GM23248 (cell line): ENCODE measurements at regions not wholly inside any gene's neighbourhood (a gene's known extent, or its start where the extent isn't known, plus 50 kb on each side); places are given as distances from the start of the nearest gene placed in this dataset.

Source experiments
- DNase-seq: peaks from one replicate; pipeline ENCODE4 v3.0.0-alpha.2; 2015
- H2AFZ ChIP-seq: fragments of 200-600 bp; sonication (generic); 2 replicates; pipeline ENCODE4 v1.6.1; 2016; ENCODE audit warnings: antibody characterized with exemption
- H3F3A ChIP-seq: fragments of 200-600 bp; sonication (generic); 2 replicates; pipeline ENCODE4 v1.6.1; 2016; ENCODE audit warnings: mild to moderate bottlenecking, antibody characterized with exemption, mixed run types; ENCODE audit not compliant: insufficient read depth
- H3K27ac ChIP-seq: fragments of 200-600 bp; sonication (generic); 2 replicates; pipeline ENCODE4 v1.5.1; 2016; ENCODE audit warnings: mild to moderate bottlenecking
- H3K27me3 ChIP-seq: fragments of 200-600 bp; sonication (generic); replicated peaks from 2 replicates; pipeline ENCODE4 v1.6.1; 2016; ENCODE audit warnings: mild to moderate bottlenecking; ENCODE audit not compliant: insufficient read depth
- H3K36me3 ChIP-seq: fragments of 200-600 bp; sonication (generic); 2 replicates; pipeline ENCODE4 v1.6.1; 2016; ENCODE audit warnings: low read depth, mild to moderate bottlenecking
- H3K4me1 ChIP-seq: fragments of 200-600 bp; sonication (generic); 2 replicates; pipeline ENCODE4 v1.6.1; 2016; ENCODE audit warnings: mild to moderate bottlenecking; ENCODE audit not compliant: insufficient read depth
- H3K4me2 ChIP-seq: fragments of 200-600 bp; sonication (generic); one replicate; pipeline ENCODE4 v1.6.1; 2016; ENCODE audit warnings: mild to moderate bottlenecking; ENCODE audit not compliant: unreplicated experiment
- H3K4me3 ChIP-seq: fragments of 200-600 bp; sonication (generic); 2 replicates; pipeline ENCODE4 v1.5.1; 2016; ENCODE audit warnings: mild to moderate bottlenecking
- H3K79me2 ChIP-seq: fragments of 200-600 bp; sonication (generic); 2 replicates; pipeline ENCODE4 v1.6.1; 2016; ENCODE audit warnings: mild to moderate bottlenecking; ENCODE audit not compliant: insufficient read depth
- H3K9ac ChIP-seq: fragments of 200-600 bp; sonication (generic); 2 replicates; pipeline ENCODE4 v1.6.1; 2016; ENCODE audit warnings: mild to moderate bottlenecking
- H3K9me2 ChIP-seq: fragments of 200-600 bp; sonication (generic); 2 replicates; pipeline ENCODE4 v1.6.1; 2016; ENCODE audit warnings: mixed run types, mild to moderate bottlenecking, moderate library complexity; ENCODE audit not compliant: insufficient read depth
- H3K9me3 ChIP-seq: fragments of 200-600 bp; sonication (generic); one replicate; pipeline ENCODE4 v1.6.1; 2017; ENCODE audit warnings: low read depth
- H4K20me1 ChIP-seq: fragments of 200-600 bp; sonication (generic); 2 replicates; pipeline ENCODE4 v1.6.0; 2016; ENCODE audit not compliant: insufficient read depth
- EZH2 ChIP-seq: fragments of 200-600 bp; sonication (generic); IDR thresholded peaks from 2 replicates; pipeline ENCODE4 v1.6.1; 2018; ENCODE audit warnings: antibody characterized with exemption, mild to moderate bottlenecking; ENCODE audit not compliant: insufficient read depth, poor library complexity, severe bottlenecking
- EZH2phosphoT487 ChIP-seq: fragments of 200-600 bp; sonication (generic); IDR thresholded peaks from 2 replicates; pipeline ENCODE4 v1.6.1; 2018; ENCODE audit warnings: antibody characterized with exemption, moderate library complexity, mild to moderate bottlenecking, low read depth; ENCODE audit not compliant: insufficient read depth
- WGBS, 2 experiments: methylation state at CpG; one replicate each; pipeline ENCODE4 v1.1.6; 2015 to 2017; ENCODE audit warnings: low lambda C conversion rate in 2 of 2, low coverage in 1 of 2; ENCODE audit errors: missing lambda C conversion rate in 2 of 2; 5-methylcytosine and 5-hydroxymethylcytosine counted together
- in situ Hi-C: fragments of 300-500 bp; cut with MboI; formaldehyde crosslinking; loops from 2 replicates; pipeline ENCODE4 v1.15.0; 2020

DNA sequence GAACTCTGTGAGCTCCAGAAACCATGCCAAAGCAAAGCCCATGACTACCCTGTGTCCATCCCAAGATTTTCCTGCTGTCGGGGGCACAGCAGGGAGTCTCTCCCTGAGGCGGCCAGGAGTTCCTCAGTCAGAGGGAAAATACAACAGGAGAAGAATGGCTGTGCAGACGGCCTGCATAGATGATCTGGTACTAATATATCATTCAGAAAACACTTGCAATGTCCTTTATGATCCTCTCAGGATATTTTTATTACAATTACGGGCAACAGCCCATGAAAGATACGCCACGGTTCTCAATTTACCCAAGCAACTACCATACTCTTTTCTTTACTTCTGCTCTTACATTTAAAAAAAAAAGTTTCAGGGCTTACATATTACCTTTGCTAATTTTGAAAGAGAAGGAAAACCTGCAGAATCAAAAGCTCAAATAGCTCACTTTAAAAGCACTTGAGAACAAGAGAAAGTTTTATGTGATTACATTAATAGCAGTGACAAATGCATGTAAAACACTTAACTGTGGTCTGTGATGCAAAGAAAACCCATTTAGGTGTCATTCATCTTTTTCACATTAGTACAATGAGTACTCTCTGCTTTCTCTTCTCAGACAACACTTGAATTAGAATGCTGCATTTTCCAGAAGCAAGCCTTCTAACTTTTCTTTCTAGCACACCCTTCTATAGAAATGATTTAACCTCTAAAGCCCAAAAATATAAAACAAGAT is 460.8 kb downstream of the KLF5 start:
- Histone ChIP-seq H3K9ac (no peak overlapping the region), H3F3A (no peaks in the 10 kb centered on the region), H4K20me1 (no peaks in the 10 kb centered on the region), H3K4me3 (no peak overlapping the region), H3K9me3 (no peaks in the 10 kb centered on the region), H3K9me2 (no peaks in the 10 kb centered on the region), H3K27me3 (no peaks in the 10 kb centered on the region; the same call in 1 of the 2 replicates), H2AFZ (no peak overlapping the region), H3K4me1 (no peaks in the 10 kb centered on the region), H3K4me2 (no peak overlapping the region), H3K36me3 (no peaks in the 10 kb centered on the region), H3K79me2 (no peaks in the 10 kb centered on the region), H3K27ac (no peak overlapping the region)
- 56 to 62% methylated on average over 6 of the region's 6 CpGs for WGBS, 2 experiments
- no peak for DNase-seq
- in situ Hi-C loops, result no loop called here
- no peak for TF ChIP-seq EZH2phosphoT487
- TF ChIP-seq EZH2, result no peak

DNA sequence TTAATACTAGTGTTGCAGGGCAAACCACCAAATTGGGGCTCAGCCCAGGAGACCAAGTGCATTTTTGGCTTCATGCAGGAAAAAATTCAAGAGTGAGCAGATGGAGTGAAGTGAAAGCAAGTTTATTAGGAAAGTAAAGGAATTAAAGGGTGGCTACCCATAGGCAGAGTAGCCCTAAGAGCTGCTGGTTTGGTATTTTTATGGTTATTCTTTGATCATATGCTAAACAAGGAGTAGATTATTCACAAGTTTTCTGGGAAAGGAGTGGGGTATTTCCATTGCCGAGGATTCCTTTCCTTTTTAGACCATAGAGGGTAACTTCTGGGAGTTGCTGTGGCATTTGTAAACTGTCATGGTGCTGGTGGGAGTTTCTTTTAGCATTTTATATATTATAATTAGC is 459.0 kb downstream of the KLF5 start:
- H3K27ac ChIP-seq, result no peak overlapping the region
- no peak for DNase-seq
- TF ChIP-seq EZH2, result no peak
- no peak for TF ChIP-seq EZH2phosphoT487
- no peaks in the 10 kb centered on the region for H3K27me3 ChIP-seq
- H3F3A ChIP-seq, result no peaks in the 10 kb centered on the region
- H3K9me2 ChIP-seq, result no peaks in the 10 kb centered on the region
- H3K9me3 ChIP-seq, result no peaks in the 10 kb centered on the region
- H3K9ac ChIP-seq, result no peak overlapping the region
- no peaks in the 10 kb centered on the region for H3K36me3 ChIP-seq
- H3K4me1 ChIP-seq, result no peaks in the 10 kb centered on the region
- no peak overlapping the region for H3K4me3 ChIP-seq
- no peak overlapping the region for H3K4me2 ChIP-seq
- WGBS, 2 experiments, result 43 to 50% methylated on average over 1 of the region's 1 CpG
- no peaks in the 10 kb centered on the region for H4K20me1 ChIP-seq
- no peaks in the 10 kb centered on the region for H3K79me2 ChIP-seq
- in situ Hi-C loops, result no loop called here
- H2AFZ ChIP-seq, result no peak overlapping the region

DNA sequence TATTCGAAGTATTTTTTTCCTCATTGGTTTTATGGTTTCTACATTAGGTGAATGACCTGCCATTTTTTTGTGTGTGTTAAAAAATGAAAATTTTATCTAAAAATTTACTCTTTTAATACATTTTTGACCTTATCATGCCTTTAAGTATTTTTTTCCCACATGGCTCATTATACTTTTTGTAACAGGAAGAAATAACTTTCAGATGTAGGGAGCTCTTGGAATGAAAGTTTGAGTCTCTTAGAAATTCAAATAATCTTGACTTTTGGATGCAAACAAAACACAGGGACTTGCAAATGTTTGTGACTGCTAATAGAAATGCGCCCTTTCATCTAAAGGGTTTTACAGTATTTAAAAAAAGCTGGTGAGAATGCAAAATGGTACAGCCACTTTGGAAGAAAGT is 457.9 kb downstream of the KLF5 start:
- DNase-seq, result no peak
- no peaks in the 10 kb centered on the region for H3K9me2 ChIP-seq

DNA sequence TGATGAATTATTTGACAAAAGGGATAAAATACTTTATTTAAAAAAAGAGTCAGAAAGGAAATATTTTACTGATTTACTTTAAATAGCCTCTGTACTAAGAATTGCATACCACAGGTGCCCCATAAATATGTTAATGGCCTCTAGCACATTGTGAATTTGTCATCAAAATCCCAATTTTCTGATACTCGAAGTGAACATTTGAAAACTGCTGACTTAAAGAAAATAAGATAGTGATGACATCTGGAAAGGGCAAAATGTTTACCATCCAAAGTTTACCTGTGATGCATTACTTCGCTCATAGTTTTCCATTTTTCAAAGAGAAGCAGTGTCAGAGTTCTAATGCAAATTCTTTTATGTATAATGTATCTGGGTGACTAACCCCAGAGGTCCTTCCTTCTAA is 455.4 kb downstream of the KLF5 start:
- Histone ChIP-seq H3K4me3 (no peak overlapping the region), H3K79me2 (no peaks in the 10 kb centered on the region), H3K9me2 (no peaks in the 10 kb centered on the region), H3K4me2 (no peak overlapping the region), H3K4me1 (no peaks in the 10 kb centered on the region), H3K27ac (no peak overlapping the region), H3K9me3 (no peaks in the 10 kb centered on the region), H3K9ac (no peak overlapping the region), H3F3A (no peaks in the 10 kb centered on the region), H2AFZ (no peak overlapping the region), H4K20me1 (no peaks in the 10 kb centered on the region), H3K27me3 (no peaks in the 10 kb centered on the region), H3K36me3 (no peaks in the 10 kb centered on the region)
- TF ChIP-seq EZH2 (no peak), EZH2phosphoT487 (no peak)
- no peak for DNase-seq
- 11 to 16% methylated on average over 2 of the region's 2 CpGs for WGBS, 2 experiments
- in situ Hi-C loops, result no loop called here

More for the DNA sequence above, 457.9 kb downstream of the KLF5 start:
- Histone ChIP-seq H3K4me1 (no peaks in the 10 kb centered on the region), H3K79me2 (no peaks in the 10 kb centered on the region), H3K27ac (no peak overlapping the region), H3K4me2 (no peak overlapping the region), H3K9me3 (no peaks in the 10 kb centered on the region), H2AFZ (no peak overlapping the region), H3K9ac (no peak overlapping the region), H3F3A (no peaks in the 10 kb centered on the region), H3K4me3 (no peak overlapping the region), H4K20me1 (no peaks in the 10 kb centered on the region), H3K27me3 (no peaks in the 10 kb centered on the region), H3K36me3 (no peaks in the 10 kb centered on the region)
- TF ChIP-seq EZH2phosphoT487 (no peak), EZH2 (no peak)
- WGBS, 2 experiments, result 27 to 30% methylated on average over 2 of the region's 2 CpGs
- in situ Hi-C loops, result no loop called here

DNA sequence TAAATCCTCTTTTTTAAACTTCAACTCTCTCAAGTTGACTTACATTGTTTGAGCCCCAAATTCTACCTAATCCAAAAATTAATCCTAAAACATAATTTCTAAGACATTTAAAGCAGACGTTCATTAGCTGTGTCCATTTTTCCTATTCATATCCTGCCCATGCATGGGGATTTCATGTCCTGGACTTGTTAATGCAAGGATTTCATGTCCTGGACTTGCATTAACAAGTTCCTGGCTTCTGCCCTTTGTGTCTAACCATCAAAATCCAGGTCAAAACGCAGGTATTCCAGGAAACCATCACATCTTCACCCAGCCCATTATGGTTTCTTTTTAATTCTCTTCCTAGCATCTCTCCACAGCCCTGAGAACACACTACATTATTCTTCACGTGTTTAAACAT is 454.9 kb downstream of the KLF5 start:
- Histone ChIP-seq H3K79me2 (no peaks in the 10 kb centered on the region), H3K4me1 (no peaks in the 10 kb centered on the region), H3K9ac (no peak overlapping the region), H3K27me3 (no peaks in the 10 kb centered on the region), H3K4me2 (no peak overlapping the region), H2AFZ (no peak overlapping the region), H3F3A (no peaks in the 10 kb centered on the region), H3K9me3 (no peaks in the 10 kb centered on the region), H4K20me1 (no peaks in the 10 kb centered on the region), H3K9me2 (no peaks in the 10 kb centered on the region), H3K27ac (no peak overlapping the region), H3K4me3 (no peak overlapping the region), H3K36me3 (no peaks in the 10 kb centered on the region)
- WGBS, 2 experiments, result 24 to 33% methylated on average over 3 of the region's 3 CpGs
- no peak for DNase-seq
- TF ChIP-seq EZH2phosphoT487 (no peak), EZH2 (no peak)
- in situ Hi-C loops, result no loop called here
